Neural cell (in vitro differentiated cells): ENCODE measurements at regions not wholly inside any gene's neighbourhood (a gene's known extent, or its start where the extent isn't known, plus 50 kb on each side); places are given as distances from the start of the nearest gene placed in this dataset.

Source experiments
- H2AFZ ChIP-seq: fragments of 200-600, 300-800 bp; sonication (generic), shearing (Covaris generic); 2 replicates; pipeline ENCODE4 v1.6.0; 2014; ENCODE audit warnings: low read depth, mild to moderate bottlenecking, antibody characterized with exemption, low read length, moderate library complexity
- H3F3A ChIP-seq: fragments of 200-600 bp; shearing (Covaris generic); 2 replicates; pipeline ENCODE4 v1.6.1; 2016; ENCODE audit warnings: mild to moderate bottlenecking, moderate library complexity, mixed read lengths, antibody characterized with exemption, low read length; ENCODE audit not compliant: insufficient read depth, poor library complexity, severe bottlenecking
- H3K27ac ChIP-seq: fragments of 200-600, 300-800 bp; sonication (generic), shearing (Covaris generic); 2 replicates; pipeline ENCODE4 v1.5.1; 2014; ENCODE audit warnings: mild to moderate bottlenecking, low read length, moderate library complexity
- H3K27me3 ChIP-seq: fragments of 300-800, 200-600 bp; sonication (generic), shearing (Covaris generic); 2 replicates; pipeline ENCODE4 v1.6.0; 2014; ENCODE audit warnings: mild to moderate bottlenecking, low read depth, low read length, moderate library complexity; ENCODE audit not compliant: insufficient read depth
- H3K36me3 ChIP-seq: fragments of 300-800, 200-600 bp; sonication (generic), shearing (Covaris generic); 2 replicates; pipeline ENCODE4 v1.5.1; 2014; ENCODE audit warnings: mild to moderate bottlenecking, antibody characterized with exemption, low read length, moderate library complexity; ENCODE audit not compliant: insufficient read depth
- H3K4me2 ChIP-seq: fragments of 300-800, 200-600 bp; sonication (generic), shearing (Covaris generic); 2 replicates; pipeline ENCODE4 v1.6.0; 2014; ENCODE audit warnings: mild to moderate bottlenecking, low read length
- H3K4me3 ChIP-seq: fragments of 300-800, 200-600 bp; sonication (generic), shearing (Covaris generic); 2 replicates; pipeline ENCODE4 v1.5.1; 2014; ENCODE audit warnings: mild to moderate bottlenecking, low read length, moderate library complexity
- H3K79me2 ChIP-seq: fragments of 200-600 bp; shearing (Covaris generic); replicated peaks from 2 replicates; pipeline ENCODE4 v1.6.0; 2014; ENCODE audit warnings: mild to moderate bottlenecking, low read length, moderate library complexity; ENCODE audit not compliant: insufficient read depth
- H3K9ac ChIP-seq: fragments of 300-800, 200-600 bp; sonication (generic), shearing (Covaris generic); 2 replicates; pipeline ENCODE4 v1.6.1; 2016; ENCODE audit warnings: mild to moderate bottlenecking, low read length, mixed read lengths
- H3K9me2 ChIP-seq: fragments of 200-600 bp; shearing (Covaris generic); 2 replicates; pipeline ENCODE4 v1.6.1; 2016; ENCODE audit warnings: mild to moderate bottlenecking, low read length, mixed read lengths; ENCODE audit not compliant: insufficient read depth
- H3K9me3 ChIP-seq: fragments of 200-600, 300-800 bp; sonication (generic), shearing (Covaris generic); 2 replicates; pipeline ENCODE4 v1.6.1; 2016; ENCODE audit warnings: mild to moderate bottlenecking, mixed run types, low read length, moderate library complexity, mixed read lengths
- H4K20me1 ChIP-seq: fragments of 200-600 bp; shearing (Covaris generic); 2 replicates; pipeline ENCODE4 v1.6.1; 2016; ENCODE audit warnings: mild to moderate bottlenecking, mixed run types; ENCODE audit not compliant: insufficient read depth
- CTCF ChIP-seq: fragments of 450-650 bp; IDR thresholded peaks from 2 replicates; pipeline ENCODE4 v1.5.1; 2014; ENCODE audit warnings: antibody characterized with exemption, mild to moderate bottlenecking, moderate library complexity; ENCODE audit not compliant: poor library complexity, severe bottlenecking
- EP300 ChIP-seq: fragments of 450-650 bp; conservative IDR thresholded peaks from 2 replicates; pipeline ENCODE4 v1.6.1; 2014; ENCODE audit warnings: antibody characterized with exemption, mild to moderate bottlenecking, moderate library complexity; ENCODE audit not compliant: poor library complexity, severe bottlenecking
- EZH2 ChIP-seq: fragments of 200-600, 300-800 bp; shearing (Covaris generic), sonication (generic); IDR thresholded peaks from 2 replicates; pipeline ENCODE4 v1.6.1; 2014; ENCODE audit warnings: antibody characterized with exemption, low read length, borderline replicate concordance, mild to moderate bottlenecking; ENCODE audit not compliant: insufficient read depth, poor library complexity, severe bottlenecking
- MXI1 ChIP-seq: fragments of 450-650 bp; conservative IDR thresholded peaks from 2 replicates; pipeline ENCODE4 v1.6.1; 2014; ENCODE audit warnings: antibody characterized with exemption, mild to moderate bottlenecking; ENCODE audit not compliant: poor library complexity, severe bottlenecking
- POLR2AphosphoS5 ChIP-seq: IDR thresholded peaks from 2 replicates; pipeline ENCODE4 v1.6.1; 2012
- RAD21 ChIP-seq: fragments of 450-650 bp; conservative IDR thresholded peaks from 2 replicates; pipeline ENCODE4 v1.6.1; 2014; ENCODE audit warnings: antibody characterized with exemption, mild to moderate bottlenecking, moderate library complexity
- REST ChIP-seq: IDR thresholded peaks from 2 replicates; pipeline ENCODE4 v1.6.1; 2012; ENCODE audit warnings: borderline replicate concordance
- SMC3 ChIP-seq: fragments of 450-650 bp; conservative IDR thresholded peaks from 2 replicates; pipeline ENCODE4 v1.6.1; 2014; ENCODE audit warnings: antibody characterized with exemption, mild to moderate bottlenecking, moderate library complexity; ENCODE audit not compliant: poor library complexity
- TAF1 ChIP-seq: IDR thresholded peaks from 2 replicates; pipeline ENCODE4 v1.6.1; 2012; ENCODE audit warnings: low read depth

GRCh38 chr5:104053353-104053649 is 490.7 kb upstream of the NUDT12 start:
- H3K79me2 ChIP-seq = no peaks in the 10 kb centered on the region
- no peaks in the 10 kb centered on the region for H3K9me3 ChIP-seq
- H3K4me2 ChIP-seq = no peak overlapping the region
- no peak for TF ChIP-seq EZH2
- no peak for TF ChIP-seq CTCF
- TF ChIP-seq EP300 = no peak
- no peak for TF ChIP-seq RAD21
- no peak for TF ChIP-seq SMC3
- no peak for TF ChIP-seq POLR2AphosphoS5
- no peak for TF ChIP-seq TAF1
- no peak for TF ChIP-seq MXI1
- no peak for TF ChIP-seq REST
- H3K36me3 ChIP-seq = no peaks in the 10 kb centered on the region
- no peak overlapping the region for H3K27ac ChIP-seq
- no peak overlapping the region for H3K4me3 ChIP-seq
- no peaks in the 10 kb centered on the region for H3K27me3 ChIP-seq
- H3K9ac ChIP-seq = no peak overlapping the region
- no peak overlapping the region for H2AFZ ChIP-seq
- no peaks in the 10 kb centered on the region for H3K9me2 ChIP-seq
- no peaks in the 10 kb centered on the region for H3F3A ChIP-seq
- no peaks in the 10 kb centered on the region for H4K20me1 ChIP-seq

GRCh38 chr5:104052558-104053352 is 490.2 kb upstream of the NUDT12 start:
- Histone ChIP-seq H3K27me3 (no peaks in the 10 kb centered on the region), H3K79me2 (no peaks in the 10 kb centered on the region), H3K4me3 (no peak overlapping the region), H3K36me3 (no peaks in the 10 kb centered on the region), H3K27ac (no peak overlapping the region), H2AFZ (no peak overlapping the region), H3K9me3 (no peaks in the 10 kb centered on the region), H4K20me1 (no peaks in the 10 kb centered on the region), H3K4me2 (no peak overlapping the region), H3K9me2 (no peaks in the 10 kb centered on the region), H3K9ac (no peak overlapping the region), H3F3A (no peaks in the 10 kb centered on the region)
- TF ChIP-seq EP300 (no peak), CTCF (no peak)
